KMS-11 (cell line): ENCODE measurements at regions not wholly inside any gene's neighbourhood (a gene's known extent, or its start where the extent isn't known, plus 50 kb on each side); places are given as distances from the start of the nearest gene placed in this dataset.

Source experiments
- H2AFZ ChIP-seq: fragments of 200-600 bp; sonication (generic); 2 replicates; pipeline ENCODE4 v1.6.1; 2016; ENCODE audit warnings: antibody characterized with exemption, mixed run types, low read depth
- H3K27ac ChIP-seq: fragments of 200-600 bp; sonication (generic); 2 replicates; pipeline ENCODE4 v1.6.1; 2016; ENCODE audit warnings: mild to moderate bottlenecking, mixed run types
- H3K27me3 ChIP-seq: fragments of 200-600 bp; sonication (generic); 2 replicates; pipeline ENCODE4 v1.6.1; 2017; ENCODE audit warnings: mild to moderate bottlenecking, low read depth, mixed run types, moderate library complexity; ENCODE audit not compliant: insufficient read depth
- H3K36me3 ChIP-seq: fragments of 200-600 bp; sonication (generic); 2 replicates; pipeline ENCODE4 v1.6.1; 2017; ENCODE audit warnings: mild to moderate bottlenecking, mixed run types; ENCODE audit not compliant: insufficient read depth
- H3K4me1 ChIP-seq: fragments of 200-600 bp; sonication (generic); 2 replicates; pipeline ENCODE4 v1.6.1; 2016; ENCODE audit warnings: mild to moderate bottlenecking, low read depth, mixed run types; ENCODE audit not compliant: poor library complexity, severe bottlenecking
- H3K4me2 ChIP-seq: fragments of 200-600 bp; sonication (generic); 2 replicates; pipeline ENCODE4 v1.7.0; 2016; ENCODE audit warnings: mild to moderate bottlenecking, mixed run types
- H3K4me3 ChIP-seq: fragments of 200-600 bp; sonication (generic); IDR thresholded peaks from 2 replicates; pipeline ENCODE4 v1.6.1; 2017; ENCODE audit warnings: low read depth, low read length, mixed read lengths; ENCODE audit not compliant: insufficient read depth
- H3K79me2 ChIP-seq: fragments of 200-600 bp; sonication (generic); 2 replicates; pipeline ENCODE4 v1.6.1; 2016; ENCODE audit warnings: low read depth, mixed run types; ENCODE audit not compliant: insufficient read depth
- H3K9ac ChIP-seq: fragments of 200-600 bp; sonication (generic); 2 replicates; pipeline ENCODE4 v1.6.1; 2016; ENCODE audit warnings: mild to moderate bottlenecking, mixed run types
- H4K20me1 ChIP-seq: fragments of 200-600 bp; sonication (generic); 2 replicates; pipeline ENCODE4 v1.6.1; 2016; ENCODE audit warnings: mild to moderate bottlenecking, mixed run types; ENCODE audit not compliant: insufficient read depth
- TF ChIP-seq, protein P1 (sequence below): fragments of 200-600 bp; sonication (generic); conservative IDR thresholded peaks from 2 replicates; pipeline ENCODE4 v1.6.1; 2017; ENCODE audit warnings: low read depth, mild to moderate bottlenecking, antibody characterized with exemption, low read length, moderate library complexity, mixed read lengths

DNA sequence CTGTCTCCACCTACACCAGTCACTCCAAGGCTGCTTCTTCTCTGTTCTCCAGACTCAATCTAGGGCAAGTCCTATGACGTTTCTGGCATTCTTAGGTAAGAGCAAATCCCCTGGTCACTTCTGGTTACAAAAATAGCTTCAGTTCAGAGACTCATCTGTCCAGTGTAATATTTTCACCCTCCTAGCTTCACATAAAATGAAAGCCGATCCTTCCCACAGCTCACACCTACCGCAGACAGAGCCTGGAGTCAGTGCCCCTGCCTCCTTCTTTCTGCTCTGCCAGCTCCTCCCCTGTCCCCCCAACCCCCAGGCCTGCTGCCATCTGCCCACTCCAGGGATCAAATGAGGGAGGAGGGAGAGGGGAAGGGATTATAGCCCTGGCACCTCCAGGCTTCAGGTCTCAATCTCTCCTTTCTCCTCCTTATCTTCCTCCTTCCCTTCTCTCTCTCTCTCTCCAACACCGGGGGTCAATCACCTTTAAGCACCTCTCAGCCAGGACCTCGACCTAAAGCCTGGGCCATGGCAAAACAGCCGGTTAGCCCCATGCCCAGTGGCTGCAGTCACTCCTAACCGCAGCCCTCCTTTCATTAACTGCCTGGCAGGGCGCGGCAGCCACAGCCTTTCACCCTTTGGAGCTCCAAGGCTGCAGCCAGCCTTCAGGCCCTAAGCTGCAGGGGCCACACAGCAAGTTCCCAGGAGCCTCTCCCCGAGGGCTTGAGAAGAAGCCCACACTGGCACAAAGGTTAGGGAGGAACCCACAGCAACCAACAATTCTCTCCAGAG lies 292.6 kb upstream of the MGMT start:
- Histone ChIP-seq H3K79me2 (no peaks in the 10 kb centered on the region), H3K27ac (no peak overlapping the region), H2AFZ (no peak overlapping the region)

DNA sequence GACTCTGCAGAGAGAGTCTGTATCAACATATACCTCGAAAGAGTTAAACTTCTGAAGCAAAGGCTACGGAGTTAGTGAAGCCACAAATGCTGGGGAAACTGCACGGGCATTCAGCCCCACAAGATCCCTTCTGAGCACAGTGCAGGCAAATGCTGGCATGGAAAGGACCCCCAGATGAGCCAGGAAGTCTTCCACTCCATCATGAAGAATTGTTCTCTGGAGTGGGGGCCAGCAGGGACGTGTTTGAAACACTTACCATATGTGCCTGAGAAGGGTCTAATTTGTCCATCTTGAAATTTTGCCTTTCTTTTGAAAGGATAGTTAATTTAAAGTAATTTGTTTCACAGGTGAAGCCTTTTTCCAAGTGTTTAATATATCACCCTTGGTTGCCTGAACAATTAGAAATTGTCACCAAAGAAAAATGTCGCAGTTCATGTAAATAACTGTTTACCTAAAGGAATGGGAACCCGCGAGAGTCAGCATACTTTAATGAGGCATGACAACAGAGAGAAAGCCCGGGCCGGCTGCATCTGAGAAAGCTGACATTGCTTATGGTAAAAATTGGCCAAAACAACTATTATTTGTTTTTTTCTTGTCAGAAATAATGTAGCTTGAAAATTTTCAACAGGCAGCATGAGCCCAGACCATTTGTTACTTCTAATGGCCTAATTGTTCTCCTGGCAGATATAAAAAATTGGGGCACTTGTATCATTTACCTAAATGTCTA lies 287.6 kb upstream of the MGMT start:
- Histone ChIP-seq H2AFZ (no peak overlapping the region), H3K27me3 (no peaks in the 10 kb centered on the region), H3K36me3 (no peaks in the 10 kb centered on the region), H3K27ac (no peak overlapping the region), H3K9ac (no peak overlapping the region), H3K79me2 (no peaks in the 10 kb centered on the region), H3K4me3 (no peak overlapping the region), H4K20me1 (no peaks in the 10 kb centered on the region), H3K4me2 (no peak overlapping the region), H3K4me1 (no peaks in the 10 kb centered on the region)
- TF ChIP-seq, protein P1, sequence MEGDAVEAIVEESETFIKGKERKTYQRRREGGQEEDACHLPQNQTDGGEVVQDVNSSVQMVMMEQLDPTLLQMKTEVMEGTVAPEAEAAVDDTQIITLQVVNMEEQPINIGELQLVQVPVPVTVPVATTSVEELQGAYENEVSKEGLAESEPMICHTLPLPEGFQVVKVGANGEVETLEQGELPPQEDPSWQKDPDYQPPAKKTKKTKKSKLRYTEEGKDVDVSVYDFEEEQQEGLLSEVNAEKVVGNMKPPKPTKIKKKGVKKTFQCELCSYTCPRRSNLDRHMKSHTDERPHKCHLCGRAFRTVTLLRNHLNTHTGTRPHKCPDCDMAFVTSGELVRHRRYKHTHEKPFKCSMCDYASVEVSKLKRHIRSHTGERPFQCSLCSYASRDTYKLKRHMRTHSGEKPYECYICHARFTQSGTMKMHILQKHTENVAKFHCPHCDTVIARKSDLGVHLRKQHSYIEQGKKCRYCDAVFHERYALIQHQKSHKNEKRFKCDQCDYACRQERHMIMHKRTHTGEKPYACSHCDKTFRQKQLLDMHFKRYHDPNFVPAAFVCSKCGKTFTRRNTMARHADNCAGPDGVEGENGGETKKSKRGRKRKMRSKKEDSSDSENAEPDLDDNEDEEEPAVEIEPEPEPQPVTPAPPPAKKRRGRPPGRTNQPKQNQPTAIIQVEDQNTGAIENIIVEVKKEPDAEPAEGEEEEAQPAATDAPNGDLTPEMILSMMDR, result no peak

More for the DNA sequence above, 292.6 kb upstream of the MGMT start:
- Histone ChIP-seq H3K4me3 (no peak overlapping the region), H4K20me1 (no peaks in the 10 kb centered on the region), H3K4me1 (no peaks in the 10 kb centered on the region), H3K36me3 (no peaks in the 10 kb centered on the region), H3K4me2 (no peak overlapping the region), H3K9ac (no peak overlapping the region), H3K27me3 (no peaks in the 10 kb centered on the region)
- TF ChIP-seq, protein P1, result no peak

DNA sequence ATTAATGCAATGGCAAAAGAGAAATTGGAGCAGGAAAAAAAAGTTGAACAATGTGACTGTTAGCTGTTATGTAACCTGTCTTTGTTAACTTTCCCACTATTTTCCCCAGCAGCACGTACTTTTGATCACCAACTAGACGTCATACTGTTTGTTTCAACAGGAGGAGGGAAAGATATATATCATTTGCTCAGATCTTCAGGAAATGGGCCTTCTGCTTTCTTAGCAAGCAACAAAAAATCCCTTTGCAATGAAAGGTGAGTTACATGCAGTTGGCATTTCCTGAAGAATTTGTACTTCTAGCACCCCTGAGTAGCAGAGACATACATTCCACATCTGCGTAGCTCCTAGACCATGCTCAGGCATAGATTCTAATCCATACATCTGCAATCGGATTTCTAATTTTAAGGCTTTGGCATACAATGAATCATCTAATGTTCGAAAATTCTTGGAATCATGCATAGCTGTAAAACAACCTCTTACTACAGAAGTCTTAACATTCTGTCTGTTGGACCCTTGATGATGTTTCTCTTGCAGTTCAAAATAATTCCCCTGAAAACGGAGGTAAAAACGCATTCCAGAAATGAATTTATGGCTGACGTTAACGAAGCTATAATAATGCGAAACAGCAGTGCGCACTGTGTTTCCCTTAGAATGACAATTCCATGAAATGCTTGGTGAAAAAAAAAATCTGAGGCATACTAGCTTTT lies 286.9 kb upstream of the MGMT start:
- Histone ChIP-seq H3K79me2 (no peaks in the 10 kb centered on the region), H3K4me2 (no peak overlapping the region), H3K4me1 (no peaks in the 10 kb centered on the region), H3K27me3 (no peaks in the 10 kb centered on the region), H2AFZ (no peak overlapping the region), H3K36me3 (no peaks in the 10 kb centered on the region), H3K4me3 (no peak overlapping the region), H3K27ac (no peak overlapping the region), H4K20me1 (no peaks in the 10 kb centered on the region), H3K9ac (no peak overlapping the region)
- TF ChIP-seq, protein P1, result no peak

DNA sequence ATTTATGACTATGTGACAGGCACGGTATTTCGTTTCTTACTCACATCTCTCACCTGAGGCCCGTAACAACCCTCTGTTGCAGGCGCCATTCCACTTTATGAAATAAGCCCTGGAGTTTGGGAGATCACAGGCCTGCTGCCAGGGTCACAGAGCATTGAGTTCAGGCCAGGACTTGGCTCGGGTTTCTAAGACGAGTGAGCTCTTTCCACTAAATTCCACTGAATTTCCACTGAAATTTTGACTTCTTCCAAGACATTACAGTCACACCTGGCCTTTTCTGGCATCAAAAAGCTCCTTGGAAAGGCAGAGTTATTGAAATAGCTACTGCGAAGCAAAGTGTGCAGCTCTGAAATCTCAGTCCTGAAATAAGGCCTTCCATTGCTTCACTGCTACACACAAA lies 282.8 kb upstream of the MGMT start:
- Histone ChIP-seq H3K9ac (no peak overlapping the region), H3K27ac (no peak overlapping the region), H3K4me3 (no peak overlapping the region), H3K4me2 (no peak overlapping the region), H3K4me1 (no peaks in the 10 kb centered on the region), H3K36me3 (no peaks in the 10 kb centered on the region), H4K20me1 (no peaks in the 10 kb centered on the region), H2AFZ (no peak overlapping the region), H3K27me3 (no peaks in the 10 kb centered on the region), H3K79me2 (no peaks in the 10 kb centered on the region)
- TF ChIP-seq, protein P1, result no peak
